Effector memory CD8-positive, alpha-beta T cell (primary cell): ENCODE measurements at regions not wholly inside any gene's neighbourhood (a gene's known extent, or its start where the extent isn't known, plus 50 kb on each side); places are given as distances from the start of the nearest gene placed in this dataset.

Experiments
- ATAC-seq: fragments of 150-1000 bp; cut with Tn5 transposase; replicated peaks from 2 replicates; pipeline ENCODE4 v1.10.0; 2021; ENCODE audit warnings: mild to moderate bottlenecking, moderate library complexity
- DNase-seq, 3 experiments: peaks; one replicate each; pipeline ENCODE4 v3.0.0; 2021
- H3K27ac Mint-ChIP-seq, 2 donors: one replicate each; pipeline ENCODE4 v1.8.0; 2022; ENCODE audit warnings: mild to moderate bottlenecking in 2 of 2, mixed read lengths in 2 of 2, moderate library complexity in 2 of 2
- H3K27me3 Mint-ChIP-seq, 2 donors: one replicate each; pipeline ENCODE4 v1.8.0; 2022; ENCODE audit warnings: mixed read lengths in 2 of 2
- H3K36me3 Mint-ChIP-seq: one replicate; pipeline ENCODE4 v1.8.0; 2022; ENCODE audit warnings: mild to moderate bottlenecking, moderate library complexity, mixed read lengths; ENCODE audit not compliant: insufficient read depth
- H3K4me1 Mint-ChIP-seq, 2 donors: one replicate each; pipeline ENCODE4 v1.8.0; 2022; ENCODE audit warnings: low read depth in 2 of 2, mixed read lengths in 2 of 2
- H3K4me3 Mint-ChIP-seq, 2 donors: one replicate each; pipeline ENCODE4 v1.8.0; 2022; ENCODE audit warnings: mild to moderate bottlenecking in 2 of 2, mixed read lengths in 2 of 2, moderate library complexity in 2 of 2
- H3K9me3 Mint-ChIP-seq, 2 donors: one replicate each; pipeline ENCODE4 v1.8.0; 2022; ENCODE audit warnings: mixed read lengths in 2 of 2

- Mint-ChIP-seq H3K9me3 (peaks cover 9 to 18% of the 10 kb centered on the region in 2 donors), H3K36me3 (no peaks in the 10 kb centered on the region), H3K27me3 (no peaks in the 10 kb centered on the region), H3K27ac (no peak overlapping the region), H3K4me3 (no peak overlapping the region), H3K4me1 (no peaks in the 10 kb centered on the region)
- DNase-seq: no peak
- no peak for ATAC-seq
Observed at GRCh38 chr3:6255229-6255628, 605.7 kb upstream of the GRM7 start.

- no peaks in the 10 kb centered on the region for H3K4me1 Mint-ChIP-seq
Observed at GRCh38 chr3:6260551-6261191, 600.2 kb upstream of the GRM7 start.

GRCh38 chr3:6262010-6262409, 598.9 kb upstream of the GRM7 start:
- Mint-ChIP-seq H3K4me1 (no peaks in the 10 kb centered on the region), H3K9me3 (peaks cover 0 to 3% of the 10 kb centered on the region in 2 donors), H3K36me3 (no peaks in the 10 kb centered on the region), H3K27ac (no peak overlapping the region), H3K27me3 (no peaks in the 10 kb centered on the region), H3K4me3 (no peak overlapping the region)
- ATAC-seq: no peak
- DNase-seq: no peak

More at GRCh38 chr3:6260551-6261191, 600.2 kb upstream of the GRM7 start:
- no peak for DNase-seq
- no peak for ATAC-seq
- no peaks in the 10 kb centered on the region for H3K36me3 Mint-ChIP-seq
- no peaks in the 10 kb centered on the region for H3K27me3 Mint-ChIP-seq
- no peak overlapping the region for H3K4me3 Mint-ChIP-seq
- H3K27ac Mint-ChIP-seq: no peak overlapping the region
- peaks cover 0 to 3% of the 10 kb centered on the region in 2 donors for H3K9me3 Mint-ChIP-seq

- Mint-ChIP-seq H3K27me3 (no peaks in the 10 kb centered on the region), H3K4me1 (no peaks in the 10 kb centered on the region), H3K9me3 (peaks cover 0 to 3% of the 10 kb centered on the region in 2 donors), H3K27ac (no peak overlapping the region), H3K4me3 (no peak overlapping the region), H3K36me3 (no peaks in the 10 kb centered on the region)
- DNase-seq (no peak), ATAC-seq (no peak)
Observed at GRCh38 chr3:6264036-6264435, 596.9 kb upstream of the GRM7 start.

- Mint-ChIP-seq H3K27me3 (no peaks in the 10 kb centered on the region), H3K9me3 (peaks cover 0 to 6% of the 10 kb centered on the region in 2 donors), H3K27ac (no peak overlapping the region), H3K36me3 (no peaks in the 10 kb centered on the region), H3K4me1 (no peaks in the 10 kb centered on the region), H3K4me3 (no peak overlapping the region)
- DNase-seq (no peak), ATAC-seq (no peak)
Observed at GRCh38 chr3:6264906-6265305, 596.0 kb upstream of the GRM7 start.

- DNase-seq: no peak
- no peaks in the 10 kb centered on the region for H3K36me3 Mint-ChIP-seq
- H3K4me1 Mint-ChIP-seq: no peaks in the 10 kb centered on the region
- H3K27ac Mint-ChIP-seq: no peak overlapping the region
- no peaks in the 10 kb centered on the region for H3K27me3 Mint-ChIP-seq
- peaks cover 0 to 10% of the 10 kb centered on the region in 2 donors for H3K9me3 Mint-ChIP-seq
- H3K4me3 Mint-ChIP-seq: no peak overlapping the region
- no peak for ATAC-seq
Observed at GRCh38 chr3:6266135-6266534, 594.8 kb upstream of the GRM7 start.

- no peaks in the 10 kb centered on the region for H3K36me3 Mint-ChIP-seq
- peaks cover 7 to 9% of the 10 kb centered on the region in 2 donors for H3K9me3 Mint-ChIP-seq
- H3K27ac Mint-ChIP-seq: no peak overlapping the region
- no peaks in the 10 kb centered on the region for H3K4me1 Mint-ChIP-seq
- no peaks in the 10 kb centered on the region for H3K27me3 Mint-ChIP-seq
- no peak overlapping the region for H3K4me3 Mint-ChIP-seq
- DNase-seq (no peak), ATAC-seq (no peak)
Observed at GRCh38 chr3:6273878-6274277, 587.0 kb upstream of the GRM7 start.

GRCh38 chr3:6281662-6282061, 579.3 kb upstream of the GRM7 start:
- H3K4me1 Mint-ChIP-seq: no peaks in the 10 kb centered on the region
- no peak overlapping the region for H3K4me3 Mint-ChIP-seq
- no peaks in the 10 kb centered on the region for H3K27me3 Mint-ChIP-seq
- no peak overlapping the region for H3K27ac Mint-ChIP-seq
- DNase-seq: no peak
- H3K9me3 Mint-ChIP-seq: peaks cover 6 to 30% of the 10 kb centered on the region in 2 donors
- no peak for ATAC-seq
- H3K36me3 Mint-ChIP-seq: no peaks in the 10 kb centered on the region

GRCh38 chr3:6282918-6283317, 578.0 kb upstream of the GRM7 start:
- no peaks in the 10 kb centered on the region for H3K36me3 Mint-ChIP-seq
- DNase-seq: no peak
- no peak overlapping the region for H3K4me3 Mint-ChIP-seq
- H3K9me3 Mint-ChIP-seq: peaks cover 4 to 30% of the 10 kb centered on the region in 2 donors
- H3K4me1 Mint-ChIP-seq: no peaks in the 10 kb centered on the region
- no peak for ATAC-seq
- no peaks in the 10 kb centered on the region for H3K27me3 Mint-ChIP-seq
- H3K27ac Mint-ChIP-seq: no peak overlapping the region

GRCh38 chr3:6287088-6287875, 573.6 kb upstream of the GRM7 start:
- DNase-seq (no peak), ATAC-seq (no peak)
- Mint-ChIP-seq H3K9me3 (peaks cover 7 to 42% of the 10 kb centered on the region in 2 donors), H3K27me3 (no peaks in the 10 kb centered on the region), H3K4me1 (no peaks in the 10 kb centered on the region), H3K27ac (no peak overlapping the region), H3K4me3 (no peak overlapping the region), H3K36me3 (no peaks in the 10 kb centered on the region)

GRCh38 chr3:6301626-6302025, 559.3 kb upstream of the GRM7 start:
- no peak for DNase-seq
- no peak for ATAC-seq
- no peaks in the 10 kb centered on the region for H3K36me3 Mint-ChIP-seq
- H3K27me3 Mint-ChIP-seq: no peaks in the 10 kb centered on the region
- no peaks in the 10 kb centered on the region for H3K4me1 Mint-ChIP-seq
- H3K4me3 Mint-ChIP-seq: no peak overlapping the region
- H3K27ac Mint-ChIP-seq: no peak overlapping the region
- H3K9me3 Mint-ChIP-seq: peaks cover 8 to 15% of the 10 kb centered on the region in 2 donors

GRCh38 chr3:6315906-6316305, 545.0 kb upstream of the GRM7 start:
- Mint-ChIP-seq H3K9me3 (peaks cover 0 to 4% of the 10 kb centered on the region in 2 donors), H3K36me3 (peaks cover 2% of the 10 kb centered on the region), H3K4me1 (no peaks in the 10 kb centered on the region), H3K27me3 (no peaks in the 10 kb centered on the region), H3K4me3 (no peak overlapping the region), H3K27ac (no peak overlapping the region)
- no peak for DNase-seq
- no peak for ATAC-seq

GRCh38 chr3:6321999-6322398, 538.9 kb upstream of the GRM7 start:
- no peak for ATAC-seq
- Mint-ChIP-seq H3K36me3 (no peaks in the 10 kb centered on the region), H3K4me1 (no peaks in the 10 kb centered on the region), H3K9me3 (peaks cover 2 to 4% of the 10 kb centered on the region in 2 donors), H3K27me3 (no peaks in the 10 kb centered on the region), H3K4me3 (no peak overlapping the region), H3K27ac (no peak overlapping the region)
- DNase-seq: no peak

GRCh38 chr3:6326771-6327170, 534.1 kb upstream of the GRM7 start:
- Mint-ChIP-seq H3K4me1 (no peaks in the 10 kb centered on the region), H3K36me3 (no peaks in the 10 kb centered on the region), H3K27me3 (no peaks in the 10 kb centered on the region), H3K9me3 (peaks cover 4 to 8% of the 10 kb centered on the region in 2 donors), H3K27ac (no peak overlapping the region), H3K4me3 (no peak overlapping the region)
- ATAC-seq: no peak
- no peak for DNase-seq
